ENCODE measurements at regions not wholly inside any gene's neighbourhood (a gene's known extent, or its start where the extent isn't known, plus 50 kb on each side); places are given as distances from the start of the nearest gene placed in this dataset.

DNA sequence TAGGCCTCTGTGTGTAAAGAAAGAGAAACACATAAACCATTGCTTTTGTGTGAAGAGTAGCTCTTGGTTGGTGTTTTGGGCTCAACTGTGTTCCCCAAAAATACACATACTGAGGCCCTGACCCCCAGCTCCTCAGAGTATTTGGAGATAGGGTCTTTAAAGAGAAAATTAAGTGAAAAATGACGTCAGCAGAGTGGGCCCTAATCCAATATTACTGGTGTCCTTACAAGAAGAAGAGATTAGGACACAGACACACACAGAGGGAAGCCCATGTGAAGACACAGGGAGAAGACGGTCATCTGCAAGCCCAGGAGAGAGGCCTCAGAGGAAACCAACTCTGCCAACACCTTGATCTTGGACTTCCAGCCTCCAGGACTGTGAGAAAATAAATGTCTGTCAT lies 76.9 kb upstream of the PGBD5 start:
- Histone ChIP-seq H3K27ac (no peak overlapping the region), H3K9ac (no peak overlapping the region), H3K4me1 (peaks cover 15 to 28% (median 21%) of the 10 kb centered on the region in 10 experiments), H3K27me3 (no peaks in the 10 kb centered on the region), H3K9me3 (replicated peaks in 1 of 11) (peaks cover under 1 to 45% (median 15%) of the 10 kb centered on the region in 11 experiments; a peak in 20 of 22 replicates), H3K4me3 (no peak overlapping the region), H3K4me2 (no peak overlapping the region), H4K20me1 (no peaks in the 10 kb centered on the region), H3K36me3 (no peaks in the 10 kb centered on the region)
- TF ChIP-seq Cebpa-rat (IDR thresholded peaks at IDR 0.05): no peak

GRCh38 chr1:230502306-230502705 lies 76.2 kb upstream of the PGBD5 start:
- Histone ChIP-seq H3K36me3 (no peaks in the 10 kb centered on the region), H3K4me2 (no peak overlapping the region), H3K4me1 (peaks cover 8 to 21% (median 14%) of the 10 kb centered on the region in 10 experiments), H3K4me3 (no peak overlapping the region), H3K9me3 (replicated peaks in 1 of 11) (peaks cover 0 to 38% (median 8%) of the 10 kb centered on the region in 11 experiments; a peak in 13 of 22 replicates), H3K27me3 (no peaks in the 10 kb centered on the region), H3K27ac (no peak overlapping the region), H3K9ac (no peak overlapping the region), H4K20me1 (no peaks in the 10 kb centered on the region)
- TF ChIP-seq Cebpa-rat (IDR thresholded peaks at IDR 0.05): no peak

DNA sequence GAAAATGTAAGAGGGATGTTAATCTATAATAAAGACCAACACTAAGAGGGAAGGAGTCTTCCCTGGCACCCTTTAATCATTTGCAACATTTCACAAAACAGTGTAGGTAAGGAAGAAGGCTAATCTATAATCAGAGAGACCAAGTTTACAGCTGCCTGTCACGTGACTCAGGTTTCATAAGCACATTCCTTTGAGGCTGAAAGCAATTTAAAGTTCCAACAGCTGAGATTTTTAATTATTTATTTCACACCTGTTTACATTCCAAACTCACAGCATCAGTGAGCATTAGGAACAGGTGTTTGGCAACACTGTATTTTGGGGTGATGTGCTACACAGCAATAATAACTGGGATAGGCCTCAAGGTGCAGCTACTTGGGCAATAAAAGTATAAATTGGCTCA lies 75.7 kb upstream of the PGBD5 start:
- peaks cover 0 to 33% (median 3%) of the 10 kb centered on the region in 11 experiments; a peak in 12 of 22 replicates for H3K9me3 ChIP-seq (replicated peaks in 1 of 11)
- H3K36me3 ChIP-seq: no peaks in the 10 kb centered on the region
- no peak for TF ChIP-seq Cebpa-rat (IDR thresholded peaks at IDR 0.05)
- peaks cover 4 to 16% (median 10%) of the 10 kb centered on the region in 10 experiments for H3K4me1 ChIP-seq
- H3K27me3 ChIP-seq: no peaks in the 10 kb centered on the region
- no peak overlapping the region for H3K27ac ChIP-seq
- no peaks in the 10 kb centered on the region for H4K20me1 ChIP-seq
- H3K9ac ChIP-seq: no peak overlapping the region
- no peak overlapping the region for H3K4me2 ChIP-seq
- H3K4me3 ChIP-seq: no peak overlapping the region

GRCh38 chr1:230501242-230501641 lies 75.1 kb upstream of the PGBD5 start:
- Histone ChIP-seq H3K27ac (no peak overlapping the region), H3K4me2 (no peak overlapping the region), H3K36me3 (no peaks in the 10 kb centered on the region), H3K4me1 (peaks cover 0 to 10% (median 7%) of the 10 kb centered on the region in 10 experiments; a peak in 7 of 20 replicates), H3K9me3 (replicated peaks in 1 of 11) (peaks cover 0 to 27% (median 0%) of the 10 kb centered on the region in 11 experiments; a peak in 8 of 22 replicates), H4K20me1 (no peaks in the 10 kb centered on the region), H3K27me3 (no peaks in the 10 kb centered on the region), H3K4me3 (no peak overlapping the region), H3K9ac (no peak overlapping the region)
- TF ChIP-seq Cebpa-rat (IDR thresholded peaks at IDR 0.05): no peak

GRCh38 chr1:230500063-230500462 lies 73.9 kb upstream of the PGBD5 start:
- Histone ChIP-seq H3K9me3 (replicated peaks in 1 of 11) (peaks cover 0 to 20% (median 0%) of the 10 kb centered on the region in 11 experiments; a peak in 4 of 22 replicates), H3K9ac (no peak overlapping the region), H3K36me3 (no peaks in the 10 kb centered on the region), H3K4me3 (no peak overlapping the region), H3K4me2 (no peak overlapping the region), H3K27me3 (no peaks in the 10 kb centered on the region), H3K27ac (no peak overlapping the region), H4K20me1 (no peaks in the 10 kb centered on the region), H3K4me1 (peaks cover 0 to 4% (median 2%) of the 10 kb centered on the region in 10 experiments; a peak in 5 of 20 replicates)
- no peak for TF ChIP-seq Cebpa-rat (IDR thresholded peaks at IDR 0.05)

DNA sequence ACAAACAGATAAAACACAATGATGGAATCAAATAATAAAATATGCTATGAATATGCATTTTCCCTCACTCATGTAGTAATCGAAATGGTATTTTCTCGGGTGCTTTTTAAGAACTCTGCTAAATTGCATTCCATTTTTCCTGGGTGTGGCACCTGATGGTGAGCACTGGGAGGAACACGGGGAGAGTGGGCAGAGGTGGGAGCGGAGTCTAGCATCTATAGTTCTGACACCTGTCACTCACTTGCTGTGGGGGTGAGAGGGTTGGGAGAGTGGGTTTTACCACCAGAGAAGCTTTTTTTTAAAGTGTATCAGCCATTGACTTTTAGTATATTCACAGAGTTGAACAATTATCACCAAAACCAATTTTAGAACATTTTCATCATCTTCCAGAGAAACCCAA lies 73.4 kb upstream of the PGBD5 start:
- no peaks in the 10 kb centered on the region for H3K36me3 ChIP-seq
- no peak overlapping the region for H3K27ac ChIP-seq
- no peak for TF ChIP-seq Cebpa-rat (IDR thresholded peaks at IDR 0.05)
- no peaks in the 10 kb centered on the region for H3K27me3 ChIP-seq
- H3K4me2 ChIP-seq: no peak overlapping the region
- H4K20me1 ChIP-seq: no peaks in the 10 kb centered on the region
- H3K4me3 ChIP-seq: no peak overlapping the region
- H3K9me3 ChIP-seq (replicated peaks in 1 of 11): peaks cover 0 to 23% (median 0%) of the 10 kb centered on the region in 11 experiments; a peak in 4 of 22 replicates
- H3K4me1 ChIP-seq: no peaks in the 10 kb centered on the region
- no peak overlapping the region for H3K9ac ChIP-seq

DNA sequence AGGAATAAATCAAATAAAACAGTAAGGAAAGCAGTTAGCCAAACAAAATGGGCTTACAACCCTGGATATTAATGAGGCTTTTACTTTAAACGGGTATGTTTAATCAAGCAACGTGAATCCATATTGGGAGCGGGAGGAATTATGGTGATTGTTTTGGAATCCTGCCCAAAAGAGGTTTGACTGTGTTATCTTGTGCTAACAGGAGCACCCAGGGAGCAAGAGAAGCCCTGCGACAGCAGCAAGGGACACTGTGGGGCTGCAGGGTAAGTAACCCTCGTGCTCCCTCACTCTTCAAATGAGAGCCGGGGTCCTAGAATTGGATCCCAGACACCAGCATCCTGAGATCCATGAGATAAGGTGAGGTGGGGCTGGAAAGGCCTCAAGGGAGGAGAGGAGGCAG lies 72.6 kb upstream of the PGBD5 start:
- no peaks in the 10 kb centered on the region for H3K4me1 ChIP-seq
- no peak overlapping the region for H3K27ac ChIP-seq
- TF ChIP-seq Cebpa-rat (IDR thresholded peaks at IDR 0.05): no peak
- no peaks in the 10 kb centered on the region for H4K20me1 ChIP-seq
- 0 out of 22 replicates have a peak overlapping the region, but pooled peaks of 1 of the 11 experiments have one; percentile 11 for H3K4me2 ChIP-seq
- no peaks in the 10 kb centered on the region for H3K27me3 ChIP-seq
- H3K36me3 ChIP-seq: no peaks in the 10 kb centered on the region
- peaks cover 0 to 30% (median 4%) of the 10 kb centered on the region in 11 experiments; a peak in 9 of 22 replicates for H3K9me3 ChIP-seq (replicated peaks in 1 of 11)
- H3K4me3 ChIP-seq: no peak overlapping the region
- no peak overlapping the region for H3K9ac ChIP-seq

DNA sequence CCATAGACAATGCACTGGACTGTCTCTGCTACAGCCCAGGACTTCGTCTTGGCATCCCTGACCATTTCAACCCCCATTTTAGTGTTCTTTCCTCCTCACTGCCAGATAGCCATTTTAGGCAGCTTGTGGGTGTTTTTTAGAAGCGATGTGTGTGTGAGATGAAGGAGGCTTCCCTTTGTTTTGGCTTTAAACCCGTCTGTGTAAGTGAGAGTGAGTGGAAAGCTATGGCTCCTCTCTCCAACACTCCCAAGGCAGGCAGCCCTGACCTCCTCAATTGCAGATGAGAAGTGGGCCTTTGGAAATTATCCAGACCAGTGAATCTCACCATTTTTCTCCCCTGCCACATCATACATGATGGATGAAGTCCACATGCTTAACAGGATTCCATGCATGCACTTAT lies 70.3 kb upstream of the PGBD5 start:
- TF ChIP-seq Cebpa-rat (IDR thresholded peaks at IDR 0.05): no peak
- H3K4me1 ChIP-seq: no peaks in the 10 kb centered on the region
- no peak overlapping the region for H3K4me3 ChIP-seq
- no peaks in the 10 kb centered on the region for H4K20me1 ChIP-seq
- H3K4me2 ChIP-seq: no peak overlapping the region
- H3K27me3 ChIP-seq: no peaks in the 10 kb centered on the region
- peaks cover 0 to 21% (median 4%) of the 10 kb centered on the region in 11 experiments; a peak in 8 of 22 replicates for H3K9me3 ChIP-seq (replicated peaks in 1 of 11)
- H3K9ac ChIP-seq: no peak overlapping the region
- no peak overlapping the region for H3K27ac ChIP-seq
- H3K36me3 ChIP-seq: no peaks in the 10 kb centered on the region

DNA sequence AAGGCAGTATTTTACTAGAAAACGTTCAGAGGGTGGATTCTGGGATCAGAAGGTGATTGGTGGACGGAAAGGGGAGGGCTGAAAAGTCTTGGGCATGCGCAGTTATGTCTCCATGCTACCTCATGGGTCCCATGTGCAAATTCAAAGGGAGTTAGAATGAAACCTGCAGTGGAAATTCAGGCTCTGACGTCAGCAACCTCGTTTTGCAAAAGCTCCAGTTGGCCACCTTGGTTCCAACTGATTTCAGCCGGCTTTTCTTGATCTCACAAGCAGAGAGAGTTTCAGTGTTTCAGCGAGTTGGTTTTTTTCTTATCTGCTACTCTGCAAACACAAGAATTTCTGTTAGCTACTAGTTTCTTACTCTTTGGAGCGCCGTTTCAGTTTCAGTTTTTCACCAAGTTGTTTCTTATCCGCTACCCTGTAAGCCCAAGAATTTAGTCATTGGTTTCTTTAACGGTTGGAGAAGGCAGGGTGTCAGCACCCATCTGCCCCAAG lies 69.8 kb upstream of the PGBD5 start:
- Histone ChIP-seq H3K4me3 (no peak overlapping the region), H3K4me2 (no peak overlapping the region), H3K36me3 (no peaks in the 10 kb centered on the region), H3K9ac (no peak overlapping the region), H3K4me1 (no peaks in the 10 kb centered on the region), H4K20me1 (no peaks in the 10 kb centered on the region), H3K27me3 (no peaks in the 10 kb centered on the region), H3K27ac (no peak overlapping the region), H3K9me3 (replicated peaks in 1 of 11) (peaks cover 0 to 21% (median 4%) of the 10 kb centered on the region in 11 experiments; a peak in 8 of 22 replicates)
- no peak for TF ChIP-seq Cebpa-rat (IDR thresholded peaks at IDR 0.05)

DNA sequence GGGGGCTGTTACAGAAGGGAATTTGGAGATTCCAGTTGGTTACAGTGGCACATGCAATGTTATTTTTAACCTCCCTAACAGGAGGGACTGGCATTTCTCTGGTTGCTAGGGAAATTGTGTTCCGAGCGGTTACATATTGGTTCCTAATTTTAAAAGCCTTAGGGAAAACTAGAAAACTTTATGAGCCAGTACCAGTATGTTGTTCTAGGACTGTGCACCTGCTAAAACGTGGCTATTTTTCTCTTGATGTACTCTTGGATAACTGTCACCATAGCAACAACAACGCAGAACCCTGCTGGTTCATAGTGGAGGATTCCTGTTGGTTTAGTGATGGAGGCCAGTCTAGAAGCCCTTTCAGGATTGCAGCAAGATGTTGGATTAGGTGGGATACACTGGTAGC lies 68.9 kb upstream of the PGBD5 start:
- Histone ChIP-seq H3K27me3 (no peaks in the 10 kb centered on the region), H3K27ac (no peak overlapping the region), H3K4me3 (no peak overlapping the region), H3K9me3 (replicated peaks in 1 of 11) (peaks cover 0 to 21% (median 4%) of the 10 kb centered on the region in 11 experiments; a peak in 8 of 22 replicates), H3K4me1 (no peaks in the 10 kb centered on the region), H3K4me2 (no peak overlapping the region), H3K36me3 (no peaks in the 10 kb centered on the region), H3K9ac (no peak overlapping the region), H4K20me1 (no peaks in the 10 kb centered on the region)
- no peak for TF ChIP-seq Cebpa-rat (IDR thresholded peaks at IDR 0.05)

All from BLaER1 treated with 17β-estradiol and CSF1 and Interleukin-3, amounts not matched to agents 10 nM and 100 nM (cell line).